ENCODE measurements at regions not wholly inside any gene's neighbourhood (a gene's known extent, or its start where the extent isn't known, plus 50 kb on each side); places are given as distances from the start of the nearest gene placed in this dataset.
"Not testable (repeated sequence)": the region's sequence is repeated elsewhere in the genome, so short reads cannot be mapped to it uniquely, and the experiment has no call there.

DNA sequence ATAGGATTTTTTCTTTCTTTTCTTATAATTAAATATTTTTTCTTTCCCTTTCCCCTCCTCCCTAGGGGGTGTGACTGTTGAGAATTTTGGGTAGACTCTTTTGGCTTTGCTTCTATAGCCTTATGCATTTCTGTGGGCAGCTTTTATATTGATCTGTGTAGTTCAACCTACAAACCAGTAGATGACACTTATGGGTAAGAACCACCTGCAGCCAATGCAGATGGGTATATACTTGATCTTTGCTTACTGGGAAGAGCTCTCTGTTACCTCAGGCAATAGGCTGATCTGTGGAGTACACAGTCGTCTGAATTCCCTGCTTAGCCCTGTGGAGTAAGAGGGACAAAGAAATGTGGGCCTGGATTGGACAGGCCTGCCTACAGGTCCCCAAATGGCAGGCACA lies 102.7 kb upstream of the STARD4 start:
- Histone ChIP-seq H3K4me1 (ENCODE audit: control insufficient read depth, insufficient read depth, low read length) (no peaks in the 10 kb centered on the region), H3K36me3 (ENCODE audit: control insufficient read depth, insufficient read depth, low read length) (no peaks in the 10 kb centered on the region), H3K9me3 (ENCODE audit: control insufficient read depth, low read length) (no peaks in the 10 kb centered on the region), H3K27ac (ENCODE audit: low read depth, low read length) (no peak overlapping the region), H3K4me3 (ENCODE audit: low read length) (no peak overlapping the region), H3K9ac (ENCODE audit: extremely low read depth, low read length, poor library complexity, severe bottlenecking) (no peak overlapping the region), H3K27me3 (ENCODE audit: control insufficient read depth, insufficient read depth, low read length, poor library complexity, severe bottlenecking) (no peaks in the 10 kb centered on the region)
- Mint-ChIP-seq H3K4me1 (peaks cover 2% of the 10 kb centered on the region), H3K9me3 (peaks cover 14% of the 10 kb centered on the region), H3K36me3 (ENCODE audit: low read depth) (no peaks in the 10 kb centered on the region), H3K27me3 (ENCODE audit: insufficient read depth) (no peaks in the 10 kb centered on the region), H3K27ac (no peak overlapping the region), H3K4me3 (no peak overlapping the region)
- WGBS, 2 experiments (ENCODE audit: insufficient coverage in 1 of 2, insufficient read length in 1 of 2) = 84 to 100% methylated on average over 1 of the region's 1 CpG
- TF ChIP-seq, protein P1, sequence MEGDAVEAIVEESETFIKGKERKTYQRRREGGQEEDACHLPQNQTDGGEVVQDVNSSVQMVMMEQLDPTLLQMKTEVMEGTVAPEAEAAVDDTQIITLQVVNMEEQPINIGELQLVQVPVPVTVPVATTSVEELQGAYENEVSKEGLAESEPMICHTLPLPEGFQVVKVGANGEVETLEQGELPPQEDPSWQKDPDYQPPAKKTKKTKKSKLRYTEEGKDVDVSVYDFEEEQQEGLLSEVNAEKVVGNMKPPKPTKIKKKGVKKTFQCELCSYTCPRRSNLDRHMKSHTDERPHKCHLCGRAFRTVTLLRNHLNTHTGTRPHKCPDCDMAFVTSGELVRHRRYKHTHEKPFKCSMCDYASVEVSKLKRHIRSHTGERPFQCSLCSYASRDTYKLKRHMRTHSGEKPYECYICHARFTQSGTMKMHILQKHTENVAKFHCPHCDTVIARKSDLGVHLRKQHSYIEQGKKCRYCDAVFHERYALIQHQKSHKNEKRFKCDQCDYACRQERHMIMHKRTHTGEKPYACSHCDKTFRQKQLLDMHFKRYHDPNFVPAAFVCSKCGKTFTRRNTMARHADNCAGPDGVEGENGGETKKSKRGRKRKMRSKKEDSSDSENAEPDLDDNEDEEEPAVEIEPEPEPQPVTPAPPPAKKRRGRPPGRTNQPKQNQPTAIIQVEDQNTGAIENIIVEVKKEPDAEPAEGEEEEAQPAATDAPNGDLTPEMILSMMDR (conservative IDR thresholded peaks at IDR 0.05) = no peak
- DNase-seq = no peak

DNA sequence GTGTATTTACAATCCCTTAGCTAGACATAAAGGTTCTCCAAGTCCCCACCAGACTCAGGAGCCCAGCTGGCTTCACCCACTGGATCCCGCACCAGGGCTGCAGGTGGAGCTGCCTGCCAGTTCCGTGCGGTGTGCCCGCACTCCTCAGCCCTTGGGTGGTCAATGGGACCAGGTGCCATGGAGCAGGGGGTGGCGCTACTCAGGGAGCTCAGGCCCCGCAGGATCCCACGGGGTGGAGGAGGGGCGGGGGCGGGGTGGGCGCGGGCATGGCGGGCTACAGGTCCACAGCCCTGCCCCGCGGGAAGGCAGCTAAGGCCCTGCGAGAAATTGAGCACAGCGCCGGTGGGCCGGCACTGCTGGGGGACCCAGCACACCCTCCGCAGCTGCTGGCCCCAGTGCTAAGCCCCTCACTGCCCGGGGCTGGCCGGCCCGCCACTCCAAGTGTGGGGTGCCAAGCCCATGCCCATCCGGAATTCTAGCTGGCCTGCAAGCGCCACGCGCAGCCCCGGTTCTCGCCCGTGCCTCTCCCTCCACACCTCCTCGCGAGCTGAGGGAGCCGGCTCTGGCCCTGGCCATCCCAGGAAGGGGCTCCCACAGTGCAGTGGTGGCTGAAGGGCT lies 99.8 kb upstream of the STARD4 start:
- peaks cover 16% of the 10 kb centered on the region for H3K9me3 Mint-ChIP-seq
- H3K9me3 ChIP-seq (ENCODE audit: control insufficient read depth, low read length); H3K27ac Mint-ChIP-seq; H3K27ac ChIP-seq (ENCODE audit: low read depth, low read length); H3K4me1 ChIP-seq (ENCODE audit: control insufficient read depth, insufficient read depth, low read length); H3K36me3 Mint-ChIP-seq (ENCODE audit: low read depth); H3K4me1 Mint-ChIP-seq; H3K9ac ChIP-seq (ENCODE audit: extremely low read depth, low read length, poor library complexity, severe bottlenecking); H3K27me3 Mint-ChIP-seq (ENCODE audit: insufficient read depth); H3K4me3 ChIP-seq (ENCODE audit: low read length); H3K27me3 ChIP-seq (ENCODE audit: control insufficient read depth, insufficient read depth, low read length, poor library complexity, severe bottlenecking); DNase-seq; H3K4me3 Mint-ChIP-seq; H3K36me3 ChIP-seq (ENCODE audit: control insufficient read depth, insufficient read depth, low read length): not testable (repeated sequence)
- 79 to 89% methylated on average over 12 to 32 of the region's 32 CpGs for WGBS, 2 experiments (ENCODE audit: insufficient coverage in 1 of 2, insufficient read length in 1 of 2)

DNA sequence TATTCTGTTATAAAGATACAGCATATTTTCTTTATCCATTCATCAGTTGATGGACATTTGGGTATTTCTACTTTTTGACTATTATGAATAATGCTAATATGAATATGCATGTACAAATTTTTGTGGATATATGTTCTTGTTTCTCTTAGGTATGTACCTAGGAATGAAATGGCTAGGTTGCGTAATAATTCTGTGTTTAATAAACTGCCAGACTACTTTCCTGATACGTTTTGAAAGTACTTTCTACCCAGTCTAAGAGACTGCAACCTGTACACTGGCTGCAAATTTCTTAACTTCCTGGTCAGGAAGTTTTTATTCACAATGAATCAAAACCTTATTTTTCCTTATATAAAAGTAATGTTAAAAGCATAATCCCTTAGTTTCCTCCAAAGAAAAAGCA lies 93.9 kb upstream of the STARD4 start:
- TF ChIP-seq, protein P1 (conservative IDR thresholded peaks at IDR 0.05) = no peak
- Histone ChIP-seq H3K9me3 (ENCODE audit: control insufficient read depth, low read length) (no peaks in the 10 kb centered on the region), H3K9ac (ENCODE audit: extremely low read depth, low read length, poor library complexity, severe bottlenecking) (no peak overlapping the region), H3K4me3 (ENCODE audit: low read length) (no peak overlapping the region), H3K4me1 (ENCODE audit: control insufficient read depth, insufficient read depth, low read length) (no peaks in the 10 kb centered on the region), H3K27ac (ENCODE audit: low read depth, low read length) (no peak overlapping the region), H3K27me3 (ENCODE audit: control insufficient read depth, insufficient read depth, low read length, poor library complexity, severe bottlenecking) (no peaks in the 10 kb centered on the region), H3K36me3 (ENCODE audit: control insufficient read depth, insufficient read depth, low read length) (no peaks in the 10 kb centered on the region)
- H3K9me3 Mint-ChIP-seq = peaks cover 10% of the 10 kb centered on the region
- H3K36me3 Mint-ChIP-seq (ENCODE audit: low read depth) = no peaks in the 10 kb centered on the region
- no peak overlapping the region for H3K27ac Mint-ChIP-seq
- H3K4me3 Mint-ChIP-seq = no peak overlapping the region
- no peak for DNase-seq
- H3K4me1 Mint-ChIP-seq = peaks cover 8% of the 10 kb centered on the region
- WGBS, 2 experiments (ENCODE audit: insufficient coverage in 1 of 2, insufficient read length in 1 of 2) = 100% methylated on average over 1 to 2 of the region's 2 CpGs
- no peaks in the 10 kb centered on the region for H3K27me3 Mint-ChIP-seq (ENCODE audit: insufficient read depth)

DNA sequence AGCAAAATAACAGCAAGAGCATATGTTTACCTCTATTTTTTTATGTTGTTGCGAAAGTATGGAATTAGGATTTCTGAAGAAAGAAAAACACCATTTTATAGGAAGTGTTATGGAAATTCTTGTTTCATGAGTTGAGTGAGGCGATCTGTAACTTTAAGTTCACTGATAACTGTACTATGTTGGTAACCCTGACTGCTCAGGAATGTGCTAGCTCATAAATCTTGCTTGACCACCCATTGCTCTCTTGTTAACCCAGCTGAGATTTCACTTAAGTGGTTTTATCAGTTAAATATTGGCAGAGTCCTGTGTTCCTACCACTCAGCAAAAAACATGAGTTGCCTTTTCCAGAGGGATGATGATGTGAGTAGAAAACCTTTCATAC lies 91.1 kb upstream of the STARD4 start:
- H3K9me3 ChIP-seq (ENCODE audit: control insufficient read depth, low read length) = no peaks in the 10 kb centered on the region
- H3K27ac ChIP-seq (ENCODE audit: low read depth, low read length) = no peak overlapping the region
- H3K4me1 Mint-ChIP-seq = peaks cover 9% of the 10 kb centered on the region
- H3K4me1 ChIP-seq (ENCODE audit: control insufficient read depth, insufficient read depth, low read length) = no peaks in the 10 kb centered on the region
- H3K4me3 Mint-ChIP-seq = no peak overlapping the region
- TF ChIP-seq, protein P1 (conservative IDR thresholded peaks at IDR 0.05) = no peak
- H3K36me3 ChIP-seq (ENCODE audit: control insufficient read depth, insufficient read depth, low read length) = no peaks in the 10 kb centered on the region
- no peak for DNase-seq
- H3K36me3 Mint-ChIP-seq (ENCODE audit: low read depth) = no peaks in the 10 kb centered on the region
- no peaks in the 10 kb centered on the region for H3K27me3 ChIP-seq (ENCODE audit: control insufficient read depth, insufficient read depth, low read length, poor library complexity, severe bottlenecking)
- H3K4me3 ChIP-seq (ENCODE audit: low read length) = no peak overlapping the region
- H3K27ac Mint-ChIP-seq = no peak overlapping the region
- H3K27me3 Mint-ChIP-seq (ENCODE audit: insufficient read depth) = no peaks in the 10 kb centered on the region
- 92 to 100% methylated on average over 2 of the region's 2 CpGs for WGBS, 2 experiments (ENCODE audit: insufficient coverage in 1 of 2, insufficient read length in 1 of 2)
- H3K9ac ChIP-seq (ENCODE audit: extremely low read depth, low read length, poor library complexity, severe bottlenecking) = no peak overlapping the region
- H3K9me3 Mint-ChIP-seq = no peaks in the 10 kb centered on the region
